ENCODE measurements at regions not wholly inside any gene's neighbourhood (a gene's known extent, or its start where the extent isn't known, plus 50 kb on each side); places are given as distances from the start of the nearest gene placed in this dataset.
A peak's percentile ranks its signal among the peaks of the same experiment; 100 is the strongest.

- peaks cover 2% of the 10 kb centered on the region; the same call in 1 of the 2 replicates for H3K27me3 ChIP-seq (ENCODE audit: control insufficient read depth, insufficient read depth, low read length)
- CTCF ChIA-PET, result interaction anchor here (2.7 kb wide), 1 partner anchor 243 kb away, joined by 10 read pairs; no protein-coding TSS in a partner anchor
- no peak for TF ChIP-seq CTCF (IDR thresholded peaks at IDR 0.05; ENCODE audit: insufficient read depth, low read depth, low read length)
- no peak for DNase-seq (ENCODE audit: low read depth)
- H3K4me3 ChIP-seq (ENCODE audit: low read depth, low read length), result no peak overlapping the region
- H3K36me3 ChIP-seq (ENCODE audit: control insufficient read depth, insufficient read depth, low read length), result no peaks in the 10 kb centered on the region
- POLR2A ChIA-PET, result no interaction called here
These were observed 72.4 kb upstream of the MBOAT1 start for GRCh38 chr6:20284672-20285071.

GRCh38 chr6:20286968-20287565 is 74.8 kb upstream of the MBOAT1 start:
- ChIA-PET POLR2A (no interaction called here), CTCF (interaction anchor here (0.6 to 2.7 kb wide), 2 partner anchors 131 to 241 kb away, joined by 3 to 10 read pairs; no protein-coding TSS in a partner anchor)
- H3K36me3 ChIP-seq (ENCODE audit: control insufficient read depth, insufficient read depth, low read length), result no peaks in the 10 kb centered on the region
- no peak overlapping the region for H3K4me3 ChIP-seq (ENCODE audit: low read depth, low read length)
- TF ChIP-seq CTCF (IDR thresholded peaks at IDR 0.05; ENCODE audit: insufficient read depth, low read depth, low read length), result no peak
- no peak for DNase-seq (ENCODE audit: low read depth)
- H3K27me3 ChIP-seq (ENCODE audit: control insufficient read depth, insufficient read depth, low read length), result peaks cover 2% of the 10 kb centered on the region; the same call in 1 of the 2 replicates

- CTCF ChIA-PET, result interaction anchor here (0.7 to 1.9 kb wide), 9 partner anchors 13 to 239 kb away, joined by 3 to 15 read pairs (median 4); no protein-coding TSS in a partner anchor
- POLR2A ChIA-PET, result no interaction called here
These were observed 79.7 kb upstream of the MBOAT1 start for GRCh38 chr6:20291764-20292580.

GRCh38 chr6:20292905-20293304 is 80.6 kb upstream of the MBOAT1 start:
- POLR2A ChIA-PET, result no interaction called here
- Histone ChIP-seq H3K4me3 (ENCODE audit: low read depth, low read length) (no peak overlapping the region), H3K36me3 (ENCODE audit: control insufficient read depth, insufficient read depth, low read length) (no peaks in the 10 kb centered on the region), H3K27me3 (ENCODE audit: control insufficient read depth, insufficient read depth, low read length) (no peaks in the 10 kb centered on the region)
- no peak for TF ChIP-seq CTCF (IDR thresholded peaks at IDR 0.05; ENCODE audit: insufficient read depth, low read depth, low read length)
- no peak for DNase-seq (ENCODE audit: low read depth)
- CTCF ChIA-PET, result interaction anchor here (0.7 to 1.9 kb wide), 6 partner anchors 19 to 237 kb away, joined by 3 to 15 read pairs (median 4); no protein-coding TSS in a partner anchor

More at GRCh38 chr6:20291764-20292580, 79.7 kb upstream of the MBOAT1 start:
- Histone ChIP-seq H3K27me3 (ENCODE audit: control insufficient read depth, insufficient read depth, low read length) (no peaks in the 10 kb centered on the region), H3K36me3 (ENCODE audit: control insufficient read depth, insufficient read depth, low read length) (no peaks in the 10 kb centered on the region), H3K4me3 (ENCODE audit: low read depth, low read length) (no peak overlapping the region)
- TF ChIP-seq CTCF (IDR thresholded peaks at IDR 0.05; ENCODE audit: insufficient read depth, low read depth, low read length), result peak; percentile 90
- DNase-seq (ENCODE audit: low read depth), result peak; percentile 16

- no peak for TF ChIP-seq CTCF (IDR thresholded peaks at IDR 0.05; ENCODE audit: insufficient read depth, low read depth, low read length)
- CTCF ChIA-PET, result interaction anchor here (0.5 to 1.1 kb wide), 2 partner anchors 229 to 230 kb away, joined by 3 read pairs; no protein-coding TSS in a partner anchor
- POLR2A ChIA-PET, result interaction anchor here (0.5 kb wide), 1 partner anchor 210 kb away, joined by 11 read pairs; no protein-coding TSS in a partner anchor
- Histone ChIP-seq H3K4me3 (ENCODE audit: low read depth, low read length) (no peak overlapping the region), H3K36me3 (ENCODE audit: control insufficient read depth, insufficient read depth, low read length) (no peaks in the 10 kb centered on the region), H3K27me3 (ENCODE audit: control insufficient read depth, insufficient read depth, low read length) (no peaks in the 10 kb centered on the region)
- no peak for DNase-seq (ENCODE audit: low read depth)
These were observed 89.0 kb upstream of the MBOAT1 start for GRCh38 chr6:20301256-20301655.
